Neutrophil (primary cell): ENCODE measurements at regions not wholly inside any gene's neighbourhood (a gene's known extent, or its start where the extent isn't known, plus 50 kb on each side); places are given as distances from the start of the nearest gene placed in this dataset.

Experiments used
- H3K27ac ChIP-seq: fragments of 200-600 bp; sonication (generic); 2 replicates; pipeline ENCODE4 v1.5.1; 2016; ENCODE audit warnings: mild to moderate bottlenecking, moderate library complexity
- H3K27me3 ChIP-seq: fragments of 200-600 bp; sonication (generic); 2 replicates; pipeline ENCODE4 v1.6.0; 2016; ENCODE audit warnings: mild to moderate bottlenecking
- H3K36me3 ChIP-seq: fragments of 200-600 bp; sonication (generic); 2 replicates; pipeline ENCODE4 v1.5.1; 2017
- H3K4me1 ChIP-seq, 2 experiments: fragments of 200-600 bp in 1 of 2; sonication (generic) in 1 of 2; 1 replicate in 1 of 2; 2 replicates in 1 of 2; pipeline versions ENCODE4 v1.5.1 to v1.6.1; 2013 to 2016; ENCODE audit warnings: low read depth in 1 of 2, low read length in 1 of 2, mild to moderate bottlenecking in 1 of 2, moderate library complexity in 1 of 2; ENCODE audit not compliant: control insufficient read depth in 1 of 2, insufficient read depth in 1 of 2
- H3K4me3 ChIP-seq, 2 experiments: fragments of 200-600 bp in 1 of 2; sonication (generic) in 1 of 2; 1 replicate in 1 of 2; 2 replicates in 1 of 2; pipeline ENCODE4 v1.5.1; 2013 to 2016; ENCODE audit warnings: low read depth in 1 of 2, low read length in 1 of 2, mild to moderate bottlenecking in 1 of 2, moderate library complexity in 1 of 2
- H3K9me3 ChIP-seq: fragments of 200-600 bp; sonication (generic); 2 replicates; pipeline ENCODE4 v1.5.1; 2016
- TF ChIP-seq, protein P1 (sequence below): fragments of 200-600 bp; sonication (generic); IDR thresholded peaks from 2 replicates; pipeline ENCODE4 v1.5.1; 2016; ENCODE audit warnings: antibody characterized with exemption

DNA sequence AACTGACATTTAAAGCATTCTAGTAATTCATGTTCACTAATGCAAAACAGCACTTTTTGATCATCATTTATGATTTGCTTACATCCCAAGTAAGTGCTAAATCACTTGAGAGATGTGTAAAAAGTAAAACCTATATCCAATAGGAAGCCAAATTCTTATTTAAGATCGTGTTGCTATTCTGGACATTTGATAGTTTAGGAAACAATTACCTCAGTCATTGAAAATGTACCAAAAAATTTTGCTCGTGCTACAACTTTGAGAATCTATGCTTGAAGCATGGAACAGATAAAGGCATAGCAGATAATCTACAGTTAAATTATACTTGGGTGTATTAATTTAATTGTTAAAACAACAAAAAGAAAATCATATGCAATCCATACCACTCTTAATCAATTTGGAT is 571.6 kb upstream of the NR2F2 start:
- no peak overlapping the region for H3K27ac ChIP-seq
- no peaks in the 10 kb centered on the region for H3K36me3 ChIP-seq
- no peaks in the 10 kb centered on the region for H3K4me1 ChIP-seq
- no peaks in the 10 kb centered on the region for H3K9me3 ChIP-seq
- TF ChIP-seq, protein P1, sequence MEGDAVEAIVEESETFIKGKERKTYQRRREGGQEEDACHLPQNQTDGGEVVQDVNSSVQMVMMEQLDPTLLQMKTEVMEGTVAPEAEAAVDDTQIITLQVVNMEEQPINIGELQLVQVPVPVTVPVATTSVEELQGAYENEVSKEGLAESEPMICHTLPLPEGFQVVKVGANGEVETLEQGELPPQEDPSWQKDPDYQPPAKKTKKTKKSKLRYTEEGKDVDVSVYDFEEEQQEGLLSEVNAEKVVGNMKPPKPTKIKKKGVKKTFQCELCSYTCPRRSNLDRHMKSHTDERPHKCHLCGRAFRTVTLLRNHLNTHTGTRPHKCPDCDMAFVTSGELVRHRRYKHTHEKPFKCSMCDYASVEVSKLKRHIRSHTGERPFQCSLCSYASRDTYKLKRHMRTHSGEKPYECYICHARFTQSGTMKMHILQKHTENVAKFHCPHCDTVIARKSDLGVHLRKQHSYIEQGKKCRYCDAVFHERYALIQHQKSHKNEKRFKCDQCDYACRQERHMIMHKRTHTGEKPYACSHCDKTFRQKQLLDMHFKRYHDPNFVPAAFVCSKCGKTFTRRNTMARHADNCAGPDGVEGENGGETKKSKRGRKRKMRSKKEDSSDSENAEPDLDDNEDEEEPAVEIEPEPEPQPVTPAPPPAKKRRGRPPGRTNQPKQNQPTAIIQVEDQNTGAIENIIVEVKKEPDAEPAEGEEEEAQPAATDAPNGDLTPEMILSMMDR = no peak
- no peak overlapping the region for H3K4me3 ChIP-seq
- H3K27me3 ChIP-seq = no peaks in the 10 kb centered on the region

DNA sequence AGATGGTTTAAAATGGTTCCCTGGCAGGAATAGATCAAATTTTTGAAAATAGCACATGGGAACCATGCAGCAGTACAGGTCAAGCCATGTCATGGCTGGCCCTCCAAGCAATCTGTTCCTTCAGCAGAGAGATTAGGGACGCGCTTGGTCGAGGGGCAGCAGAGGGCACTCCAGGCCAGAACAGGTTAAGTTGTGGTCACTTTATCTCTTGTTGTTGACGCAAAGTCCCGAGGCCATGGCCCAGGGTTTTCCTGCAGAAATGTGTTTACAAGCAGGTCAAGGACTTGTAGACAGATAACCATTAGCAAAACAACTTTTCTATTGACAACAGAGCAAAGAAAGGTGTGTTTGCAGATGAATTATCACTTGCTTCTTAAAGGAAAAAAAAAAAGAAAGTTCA is 570.0 kb upstream of the NR2F2 start:
- TF ChIP-seq, protein P1 = no peak
- H3K27me3 ChIP-seq = no peaks in the 10 kb centered on the region
- no peak overlapping the region for H3K27ac ChIP-seq
- H3K4me3 ChIP-seq = no peak overlapping the region
- H3K4me1 ChIP-seq = no peaks in the 10 kb centered on the region
- H3K36me3 ChIP-seq = no peaks in the 10 kb centered on the region
- H3K9me3 ChIP-seq = no peaks in the 10 kb centered on the region

DNA sequence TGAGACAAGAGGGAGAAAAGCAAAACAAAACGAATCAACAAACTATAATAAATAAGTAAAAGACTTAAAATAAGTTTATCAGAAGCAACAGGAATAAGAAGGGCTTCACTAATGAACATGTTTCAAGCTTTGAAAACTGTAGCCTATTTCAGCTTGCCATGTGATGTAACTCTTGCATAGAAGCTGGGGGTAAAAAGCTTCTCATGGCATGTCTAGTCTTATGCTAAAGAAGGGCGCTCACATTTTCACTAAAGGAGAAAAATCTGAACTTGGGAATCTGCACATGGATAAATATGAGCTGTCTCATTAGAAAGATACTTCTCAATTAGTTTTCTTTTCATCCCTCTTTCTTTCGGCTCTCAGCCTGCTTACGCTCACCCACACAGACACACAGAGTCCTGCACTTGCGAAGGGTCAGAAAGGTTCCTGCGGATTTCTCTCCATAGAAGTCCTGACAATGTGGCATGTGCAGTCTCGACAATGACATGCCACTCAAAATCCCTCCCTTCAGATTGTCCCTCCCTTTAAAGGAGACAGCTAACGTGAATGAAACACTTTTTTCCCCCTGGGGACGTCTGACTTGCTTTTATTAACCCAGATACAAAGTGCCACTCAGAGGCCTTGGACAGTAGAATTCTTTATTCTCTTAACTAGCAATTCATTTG is 568.9 kb upstream of the NR2F2 start:
- no peaks in the 10 kb centered on the region for H3K36me3 ChIP-seq
- H3K4me3 ChIP-seq = no peak overlapping the region
- H3K27me3 ChIP-seq = no peaks in the 10 kb centered on the region
- H3K27ac ChIP-seq = no peak overlapping the region
- no peaks in the 10 kb centered on the region for H3K4me1 ChIP-seq
- TF ChIP-seq, protein P1 = no peak
- H3K9me3 ChIP-seq = no peaks in the 10 kb centered on the region

DNA sequence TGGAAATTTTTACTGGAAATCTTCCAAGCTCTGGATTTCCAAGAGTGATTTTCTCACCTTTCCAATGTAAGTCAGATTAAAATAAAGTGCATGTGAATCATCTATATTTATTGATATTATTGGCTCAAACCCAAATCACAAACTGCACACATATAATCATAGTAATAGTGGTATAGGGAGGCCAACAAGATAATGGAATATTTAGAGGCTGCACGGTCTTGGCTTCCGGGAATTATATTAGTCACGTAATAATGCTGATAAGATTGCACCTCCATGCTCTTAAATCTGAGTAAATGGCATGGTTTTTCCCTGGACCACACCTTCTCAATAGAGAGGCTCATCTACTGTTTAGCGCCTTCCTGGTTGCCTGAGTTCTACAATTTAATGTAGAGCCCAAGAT is 567.1 kb upstream of the NR2F2 start:
- H3K27ac ChIP-seq = no peak overlapping the region
- H3K9me3 ChIP-seq = no peaks in the 10 kb centered on the region
- H3K4me3 ChIP-seq = no peak overlapping the region
- TF ChIP-seq, protein P1 = no peak
- H3K4me1 ChIP-seq = no peaks in the 10 kb centered on the region
- no peaks in the 10 kb centered on the region for H3K27me3 ChIP-seq
- H3K36me3 ChIP-seq = no peaks in the 10 kb centered on the region

DNA sequence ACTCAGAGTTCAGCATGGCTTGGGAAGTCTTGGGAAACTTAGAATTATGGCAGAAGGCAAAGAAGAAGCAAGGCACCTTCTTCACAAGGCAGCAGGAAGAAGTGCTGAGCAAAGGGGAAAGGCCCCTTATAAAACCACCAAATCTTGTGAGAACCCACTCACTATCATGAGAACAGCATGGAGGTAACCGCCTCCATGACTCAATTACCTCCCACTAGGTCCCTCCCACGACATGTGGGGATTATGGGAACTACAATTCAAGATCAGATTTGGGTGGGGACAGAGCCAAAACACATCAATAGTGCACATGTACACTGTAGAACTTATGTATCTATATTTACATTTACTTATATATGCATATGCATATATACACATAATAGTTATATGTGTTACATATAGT is 565.3 kb upstream of the NR2F2 start:
- Histone ChIP-seq H3K9me3 (no peaks in the 10 kb centered on the region), H3K27ac (no peak overlapping the region), H3K27me3 (no peaks in the 10 kb centered on the region), H3K4me1 (no peaks in the 10 kb centered on the region), H3K4me3 (no peak overlapping the region), H3K36me3 (no peaks in the 10 kb centered on the region)
- TF ChIP-seq, protein P1 = no peak
